Keratinocyte (primary cell): ENCODE measurements at regions not wholly inside any gene's neighbourhood (a gene's known extent, or its start where the extent isn't known, plus 50 kb on each side); places are given as distances from the start of the nearest gene placed in this dataset.

Experiments used
- DNase-seq: peaks from one replicate; pipeline ENCODE4 v3.0.0-alpha.2; 2011; ENCODE audit warnings: low read depth, missing footprints, low spot score
- FAIRE-seq: peaks from 2 replicates; lab custom pipeline; 2011; peaks lifted over from hg19 to GRCh38; lab: Jason Lieb, UNC
- H2AFZ ChIP-seq: 2 replicates; pipeline ENCODE4 v1.6.0; 2012; ENCODE audit warnings: low read length, control low read depth, inconsistent platforms; ENCODE audit not compliant: control insufficient read depth
- H3K27ac ChIP-seq: 2 replicates; pipeline ENCODE4 v1.5.1; 2011; ENCODE audit warnings: low read length; ENCODE audit not compliant: control insufficient read depth, insufficient read depth
- H3K27me3 ChIP-seq: 3 replicates; pipeline ENCODE4 v1.6.0; 2011; ENCODE audit warnings: low read length; ENCODE audit not compliant: control insufficient read depth, insufficient read depth; ENCODE audit errors: extremely low read depth
- H3K36me3 ChIP-seq, 2 experiments: 2 replicates in 1 of 2; 3 replicates in 1 of 2; pipeline ENCODE4 v1.5.1; 2011; ENCODE audit warnings: low read length in 2 of 2, mild to moderate bottlenecking in 1 of 2; ENCODE audit not compliant: control insufficient read depth in 2 of 2, insufficient read depth in 2 of 2; ENCODE audit errors: extremely low read depth in 1 of 2
- H3K4me1 ChIP-seq: 3 replicates; pipeline ENCODE4 v1.5.1; 2011; ENCODE audit warnings: low read length; ENCODE audit not compliant: control insufficient read depth, insufficient read depth; ENCODE audit errors: extremely low read depth
- H3K4me2 ChIP-seq: 3 replicates; pipeline ENCODE4 v1.6.0; 2011; ENCODE audit warnings: low read depth, low read length; ENCODE audit not compliant: control insufficient read depth, insufficient read depth; ENCODE audit errors: extremely low read depth
- H3K4me3 ChIP-seq, 3 experiments: fragments of 200-600 bp in 1 of 3; sonication (generic) in 1 of 3; 2 replicates in 2 of 3; 3 replicates in 1 of 3; pipeline ENCODE4 v1.5.1; 2011 to 2016; ENCODE audit warnings: low read length in 3 of 3, mild to moderate bottlenecking in 3 of 3, control low read depth in 2 of 3, inconsistent platforms in 1 of 3, low read depth in 1 of 3, mixed read lengths in 1 of 3, mixed run types in 1 of 3, moderate library complexity in 1 of 3; ENCODE audit not compliant: control insufficient read depth in 2 of 3, insufficient read depth in 2 of 3; ENCODE audit errors: extremely low read depth in 1 of 3
- H3K79me2 ChIP-seq: 2 replicates; pipeline ENCODE4 v1.6.0; 2012; ENCODE audit warnings: low read length; ENCODE audit not compliant: control insufficient read depth, insufficient read depth
- H3K9ac ChIP-seq: 3 replicates; pipeline ENCODE4 v1.6.0; 2011; ENCODE audit warnings: low read length; ENCODE audit not compliant: control insufficient read depth, insufficient read depth; ENCODE audit errors: extremely low read depth
- H3K9me1 ChIP-seq: 3 replicates; pipeline ENCODE4 v1.6.0; 2011; ENCODE audit warnings: low read length; ENCODE audit not compliant: control insufficient read depth, insufficient read depth; ENCODE audit errors: extremely low read depth
- H3K9me3 ChIP-seq: 2 replicates; pipeline ENCODE4 v1.5.1; 2012; ENCODE audit warnings: low read depth, low read length; ENCODE audit not compliant: control insufficient read depth
- H4K20me1 ChIP-seq: 3 replicates; pipeline ENCODE4 v1.6.0; 2011; ENCODE audit warnings: low read length; ENCODE audit not compliant: control insufficient read depth, insufficient read depth; ENCODE audit errors: extremely low read depth
- EZH2 ChIP-seq: IDR thresholded peaks from one replicate; pipeline ENCODE4 v1.6.1; 2012; ENCODE audit warnings: inconsistent platforms, mild to moderate bottlenecking, low read length, moderate library complexity
- dilution Hi-C: fragments of 300-500 bp; cut with MboI; formaldehyde crosslinking; loops from one replicate; pipeline ENCODE4 v1.7.0; 2020; ENCODE audit warnings: low sequenced_read_pairs; ENCODE audit not compliant: extremely low pct_ligation_motif_present
- TF ChIP-seq, protein P1 (sequence below), 3 experiments: IDR thresholded peaks in 1 of 3; conservative IDR thresholded peaks in 1 of 3; optimal IDR thresholded peaks in 1 of 3; 2 replicates in 2 of 3; 3 replicates in 1 of 3; pipeline versions ENCODE3 to v1.5.1; 2011; ENCODE audit warnings: low read length in 3 of 3, mild to moderate bottlenecking in 3 of 3, moderate library complexity in 2 of 3, control low read depth in 1 of 3, inconsistent platforms in 1 of 3; ENCODE audit not compliant: insufficient read depth in 2 of 3; ENCODE audit errors: extremely low read depth in 1 of 3

GRCh38 chr12:115296613-115297198 lies 612.7 kb upstream of the TBX3 start:
- H2AFZ ChIP-seq, result no peak overlapping the region

GRCh38 chr12:115295886-115296285 lies 611.9 kb upstream of the TBX3 start:
- Histone ChIP-seq H3K27ac (no peak overlapping the region), H3K9me1 (no peaks in the 10 kb centered on the region), H3K4me2 (no peak overlapping the region), H4K20me1 (no peaks in the 10 kb centered on the region), H3K4me3 (no peak overlapping the region), H3K4me1 (peaks cover 6% of the 10 kb centered on the region), H3K27me3 (no peaks in the 10 kb centered on the region), H2AFZ (no peak overlapping the region), H3K36me3 (no peaks in the 10 kb centered on the region), H3K79me2 (no peaks in the 10 kb centered on the region), H3K9ac (no peak overlapping the region), H3K9me3 (no peaks in the 10 kb centered on the region)
- dilution Hi-C loops, result no loop called here
- TF ChIP-seq, protein P1, sequence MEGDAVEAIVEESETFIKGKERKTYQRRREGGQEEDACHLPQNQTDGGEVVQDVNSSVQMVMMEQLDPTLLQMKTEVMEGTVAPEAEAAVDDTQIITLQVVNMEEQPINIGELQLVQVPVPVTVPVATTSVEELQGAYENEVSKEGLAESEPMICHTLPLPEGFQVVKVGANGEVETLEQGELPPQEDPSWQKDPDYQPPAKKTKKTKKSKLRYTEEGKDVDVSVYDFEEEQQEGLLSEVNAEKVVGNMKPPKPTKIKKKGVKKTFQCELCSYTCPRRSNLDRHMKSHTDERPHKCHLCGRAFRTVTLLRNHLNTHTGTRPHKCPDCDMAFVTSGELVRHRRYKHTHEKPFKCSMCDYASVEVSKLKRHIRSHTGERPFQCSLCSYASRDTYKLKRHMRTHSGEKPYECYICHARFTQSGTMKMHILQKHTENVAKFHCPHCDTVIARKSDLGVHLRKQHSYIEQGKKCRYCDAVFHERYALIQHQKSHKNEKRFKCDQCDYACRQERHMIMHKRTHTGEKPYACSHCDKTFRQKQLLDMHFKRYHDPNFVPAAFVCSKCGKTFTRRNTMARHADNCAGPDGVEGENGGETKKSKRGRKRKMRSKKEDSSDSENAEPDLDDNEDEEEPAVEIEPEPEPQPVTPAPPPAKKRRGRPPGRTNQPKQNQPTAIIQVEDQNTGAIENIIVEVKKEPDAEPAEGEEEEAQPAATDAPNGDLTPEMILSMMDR (optimal IDR thresholded peaks at IDR 0.05 in 1 of 3, IDR thresholded peaks at IDR 0.05 in 1 of 3, conservative IDR thresholded peaks at IDR 0.05 in 1 of 3; ENCODE audit: extremely low read depth in 1 of 3, insufficient read depth in 2 of 3, low read length in 3 of 3), result no peak
- TF ChIP-seq EZH2, result no peak
- FAIRE-seq, result no peak
- no peak for DNase-seq

More at GRCh38 chr12:115296613-115297198, 612.7 kb upstream of the TBX3 start:
- no peaks in the 10 kb centered on the region for H3K36me3 ChIP-seq
- dilution Hi-C loops, result no loop called here
- TF ChIP-seq EZH2, result no peak
- TF ChIP-seq, protein P1 (optimal IDR thresholded peaks at IDR 0.05 in 1 of 3, IDR thresholded peaks at IDR 0.05 in 1 of 3, conservative IDR thresholded peaks at IDR 0.05 in 1 of 3; ENCODE audit: extremely low read depth in 1 of 3, insufficient read depth in 2 of 3, low read length in 3 of 3), result no peak
- no peaks in the 10 kb centered on the region for H4K20me1 ChIP-seq
- no peak overlapping the region for H3K9ac ChIP-seq
- H3K4me3 ChIP-seq, result no peak overlapping the region
- peak; percentile 4 for DNase-seq
- H3K4me1 ChIP-seq, result peaks cover 6% of the 10 kb centered on the region
- no peak overlapping the region for H3K27ac ChIP-seq
- no peaks in the 10 kb centered on the region for H3K9me1 ChIP-seq
- H3K9me3 ChIP-seq, result no peaks in the 10 kb centered on the region
- H3K4me2 ChIP-seq, result no peak overlapping the region
- no peaks in the 10 kb centered on the region for H3K27me3 ChIP-seq
- H3K79me2 ChIP-seq, result no peaks in the 10 kb centered on the region
- FAIRE-seq, result peak; percentile 43
